ENCODE measurements at regions not wholly inside any gene's neighbourhood (a gene's known extent, or its start where the extent isn't known, plus 50 kb on each side); places are given as distances from the start of the nearest gene placed in this dataset.
"Not testable (repeated sequence)": the region's sequence is repeated elsewhere in the genome, so short reads cannot be mapped to it uniquely, and the experiment has no call there.

DNA sequence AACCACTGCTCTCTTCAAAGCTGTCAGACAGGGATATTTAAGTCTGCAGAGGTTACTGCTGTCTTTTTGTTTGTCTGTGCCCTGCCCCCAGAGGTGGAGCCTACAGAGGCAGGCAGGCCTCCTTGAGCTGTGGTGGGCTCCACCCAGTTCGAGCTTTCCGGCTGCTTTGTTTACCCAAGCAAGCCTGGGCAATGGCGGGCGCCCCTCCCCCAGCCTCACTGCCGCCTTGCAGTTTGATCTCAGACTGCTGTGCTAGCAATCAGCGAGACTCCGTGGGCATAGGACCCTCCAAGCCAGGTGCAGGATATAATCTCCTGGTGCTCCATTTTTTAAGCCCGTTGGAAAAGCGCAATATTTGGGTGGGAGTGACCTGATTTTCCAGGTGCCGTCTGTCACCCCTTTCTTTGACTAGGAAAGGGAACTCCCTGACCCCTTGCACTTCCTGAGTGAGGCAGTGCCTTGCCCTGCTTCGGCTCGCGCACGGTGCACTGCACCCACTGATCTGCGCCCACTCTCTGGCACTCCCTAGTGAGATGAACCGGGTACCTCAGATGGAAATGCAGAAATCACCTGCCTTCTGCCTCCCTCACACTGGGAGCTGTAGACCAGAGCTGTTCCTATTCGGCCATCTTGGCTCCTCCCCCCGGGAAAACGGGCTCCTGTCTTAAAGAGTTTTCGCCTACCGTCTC lies 758.3 kb upstream of the NXPH2 start:
- H3K27me3 Mint-ChIP-seq (ENCODE audit: low read depth); intact Hi-C loops (cut with micrococcal nuclease); H3K4me3 Mint-ChIP-seq; CTCF ChIA-PET; H3K27ac Mint-ChIP-seq; H3K36me3 Mint-ChIP-seq (ENCODE audit: low read depth); DNase-seq; H3K4me1 Mint-ChIP-seq (ENCODE audit: low read depth): not testable (repeated sequence)
- peaks cover 13% of the 10 kb centered on the region for H3K9me3 Mint-ChIP-seq

DNA sequence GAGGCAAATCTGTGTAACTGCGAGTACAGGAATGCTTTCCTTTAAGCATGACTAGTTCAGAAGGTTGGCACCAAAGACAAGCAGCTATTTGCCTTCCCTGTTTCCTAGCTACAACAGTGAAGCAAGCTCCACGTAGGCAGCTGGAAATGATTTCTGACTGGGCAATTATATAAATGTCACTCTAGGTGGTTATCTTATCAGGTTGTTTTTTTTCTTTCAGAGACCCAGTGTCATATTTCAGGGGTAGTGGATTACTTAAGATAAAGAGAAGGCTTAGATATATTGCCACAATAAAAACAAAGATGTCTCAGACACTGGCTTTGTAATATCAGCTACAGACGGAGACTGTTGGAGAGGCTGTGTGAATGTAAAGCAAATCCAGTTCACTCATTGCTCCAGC lies 748.9 kb upstream of the NXPH2 start:
- Mint-ChIP-seq H3K4me1 (ENCODE audit: low read depth) (no peaks in the 10 kb centered on the region), H3K9me3 (peaks cover 21% of the 10 kb centered on the region), H3K36me3 (ENCODE audit: low read depth) (no peaks in the 10 kb centered on the region), H3K27me3 (ENCODE audit: low read depth) (no peaks in the 10 kb centered on the region), H3K4me3 (no peak overlapping the region), H3K27ac (no peak overlapping the region)
- CTCF ChIA-PET = no interaction called here
- intact Hi-C loops (cut with micrococcal nuclease) = no loop called here
- DNase-seq = no peak

DNA sequence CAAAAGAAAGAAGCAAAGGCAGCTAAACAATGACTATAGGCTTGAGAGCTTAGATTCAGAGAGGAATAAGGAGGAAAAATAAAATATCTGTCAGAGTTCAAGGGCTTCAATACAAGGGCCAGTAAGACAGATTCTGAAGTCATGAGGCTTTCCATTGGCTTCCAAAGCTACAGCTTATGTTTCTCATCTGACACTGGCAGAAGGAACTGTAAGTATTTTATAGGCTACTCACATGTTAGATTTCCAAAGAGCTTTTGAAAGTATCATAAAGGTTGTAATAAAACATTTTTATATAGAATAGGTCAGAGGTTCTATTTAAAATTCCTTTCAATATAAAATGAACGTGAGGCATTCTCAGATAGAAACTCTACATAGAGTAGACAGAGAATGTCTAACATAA lies 746.6 kb upstream of the NXPH2 start:
- CTCF ChIA-PET = no interaction called here
- no peak overlapping the region for H3K27ac Mint-ChIP-seq
- intact Hi-C loops (cut with micrococcal nuclease) = no loop called here
- no peaks in the 10 kb centered on the region for H3K4me1 Mint-ChIP-seq (ENCODE audit: low read depth)
- H3K4me3 Mint-ChIP-seq = no peak overlapping the region
- H3K27me3 Mint-ChIP-seq (ENCODE audit: low read depth) = no peaks in the 10 kb centered on the region
- H3K9me3 Mint-ChIP-seq = peaks cover 22% of the 10 kb centered on the region
- H3K36me3 Mint-ChIP-seq (ENCODE audit: low read depth) = no peaks in the 10 kb centered on the region
- DNase-seq = no peak

DNA sequence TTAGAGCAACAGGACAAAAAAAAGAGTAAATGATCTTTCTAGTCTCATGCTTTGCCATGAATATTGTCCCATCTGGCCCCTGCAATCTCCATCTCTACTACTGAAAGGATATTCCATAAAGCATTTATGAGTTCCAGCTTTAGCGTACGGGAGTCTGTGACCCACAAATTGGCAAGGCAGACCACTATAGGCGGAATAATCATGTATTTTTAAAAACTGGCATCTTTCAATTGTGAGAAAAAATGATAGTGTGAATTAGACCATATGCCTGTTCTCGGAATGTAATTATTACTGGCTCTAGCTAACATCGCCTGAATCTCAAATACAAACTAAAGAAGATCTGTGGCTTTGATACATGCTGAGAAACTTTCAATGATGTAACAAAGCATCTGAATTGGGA lies 738.1 kb upstream of the NXPH2 start:
- CTCF ChIA-PET = no interaction called here
- H3K4me3 Mint-ChIP-seq = no peak overlapping the region
- DNase-seq = no peak
- no peaks in the 10 kb centered on the region for H3K27me3 Mint-ChIP-seq (ENCODE audit: low read depth)
- H3K27ac Mint-ChIP-seq = no peak overlapping the region
- no peaks in the 10 kb centered on the region for H3K36me3 Mint-ChIP-seq (ENCODE audit: low read depth)
- peaks cover 8% of the 10 kb centered on the region for H3K9me3 Mint-ChIP-seq
- H3K4me1 Mint-ChIP-seq (ENCODE audit: low read depth) = no peaks in the 10 kb centered on the region
- intact Hi-C loops (cut with micrococcal nuclease) = no loop called here

DNA sequence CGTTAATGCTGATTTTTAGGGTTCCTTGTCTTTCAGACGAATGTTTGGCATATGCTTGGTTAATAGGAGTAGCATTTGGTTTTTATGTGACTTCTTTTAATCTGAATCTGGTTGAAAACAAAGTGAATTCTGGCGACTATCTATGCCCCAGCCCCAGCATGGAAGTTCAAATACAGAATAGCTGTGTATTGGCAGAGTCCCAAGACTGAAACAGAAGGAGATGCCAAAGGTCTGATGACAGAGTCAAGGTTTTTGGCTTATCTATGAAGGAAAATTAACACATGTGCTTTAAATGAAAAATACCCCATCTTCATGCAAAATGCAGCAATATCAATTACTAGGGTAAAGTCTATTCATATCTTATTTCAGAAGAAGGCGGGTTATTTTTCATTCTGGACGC lies 734.8 kb upstream of the NXPH2 start:
- Mint-ChIP-seq H3K4me1 (ENCODE audit: low read depth) (no peaks in the 10 kb centered on the region), H3K36me3 (ENCODE audit: low read depth) (no peaks in the 10 kb centered on the region), H3K9me3 (peaks cover under 1% of the 10 kb centered on the region), H3K4me3 (no peak overlapping the region), H3K27ac (no peak overlapping the region), H3K27me3 (ENCODE audit: low read depth) (no peaks in the 10 kb centered on the region)
- no peak for DNase-seq
- intact Hi-C loops (cut with micrococcal nuclease) = no loop called here
- CTCF ChIA-PET = no interaction called here

DNA sequence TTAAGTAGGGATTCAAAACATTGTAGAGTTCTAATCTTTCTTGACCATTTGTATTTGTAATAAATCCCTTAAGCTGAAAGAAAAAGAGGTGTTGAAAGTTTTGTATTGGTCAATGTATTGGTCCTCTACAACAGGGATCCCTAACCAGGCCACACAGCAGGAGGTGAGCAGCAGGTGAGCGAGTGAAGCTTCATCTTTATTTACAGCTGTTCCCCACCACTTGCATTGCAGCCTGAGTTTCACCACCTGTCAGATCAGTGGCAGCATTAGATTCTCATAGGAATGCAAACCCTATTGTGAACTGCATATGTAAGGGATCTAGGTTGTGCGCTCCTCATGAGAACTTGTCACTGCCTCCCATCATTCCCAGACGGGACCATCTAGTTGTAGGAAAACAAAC lies 715.7 kb upstream of the NXPH2 start:
- CTCF ChIA-PET = no interaction called here
- no peak overlapping the region for H3K27ac Mint-ChIP-seq
- no peaks in the 10 kb centered on the region for H3K4me1 Mint-ChIP-seq (ENCODE audit: low read depth)
- intact Hi-C loops (cut with micrococcal nuclease) = no loop called here
- H3K27me3 Mint-ChIP-seq (ENCODE audit: low read depth) = no peaks in the 10 kb centered on the region
- H3K9me3 Mint-ChIP-seq = peaks cover 14% of the 10 kb centered on the region
- no peak for DNase-seq
- H3K4me3 Mint-ChIP-seq = no peak overlapping the region
- peaks cover 3% of the 10 kb centered on the region for H3K36me3 Mint-ChIP-seq (ENCODE audit: low read depth)

DNA sequence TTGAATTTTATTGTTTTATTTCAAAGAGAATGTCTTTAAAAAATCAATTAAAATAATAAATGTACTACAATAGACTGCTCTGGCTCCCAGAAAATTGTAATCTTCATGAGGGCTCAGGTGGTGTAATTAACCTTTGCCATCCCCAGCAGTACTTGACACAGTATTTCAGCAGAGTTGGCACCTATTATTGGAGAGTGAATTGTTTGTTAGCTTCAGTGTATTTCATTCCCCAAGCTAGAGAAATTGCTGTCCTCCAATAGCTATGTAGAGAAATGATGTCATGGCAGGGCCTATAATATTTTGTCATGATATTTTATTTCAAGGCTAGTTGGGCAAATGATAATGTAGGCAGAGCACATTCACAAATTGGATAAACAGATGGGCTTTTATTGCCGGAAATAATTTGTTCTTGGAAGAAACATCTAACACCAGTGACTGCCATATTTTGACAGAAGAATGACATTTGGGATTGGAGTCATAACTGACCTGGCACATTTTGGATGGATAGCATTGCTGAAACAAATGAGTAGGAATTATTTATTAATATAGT lies 712.0 kb upstream of the NXPH2 start:
- CTCF ChIA-PET = no interaction called here
- Mint-ChIP-seq H3K9me3 (peaks cover 9% of the 10 kb centered on the region), H3K36me3 (ENCODE audit: low read depth) (no peaks in the 10 kb centered on the region), H3K4me1 (ENCODE audit: low read depth) (no peaks in the 10 kb centered on the region), H3K27ac (no peak overlapping the region), H3K27me3 (ENCODE audit: low read depth) (no peaks in the 10 kb centered on the region), H3K4me3 (no peak overlapping the region)
- intact Hi-C loops (cut with micrococcal nuclease) = no loop called here
- DNase-seq = no peak

DNA sequence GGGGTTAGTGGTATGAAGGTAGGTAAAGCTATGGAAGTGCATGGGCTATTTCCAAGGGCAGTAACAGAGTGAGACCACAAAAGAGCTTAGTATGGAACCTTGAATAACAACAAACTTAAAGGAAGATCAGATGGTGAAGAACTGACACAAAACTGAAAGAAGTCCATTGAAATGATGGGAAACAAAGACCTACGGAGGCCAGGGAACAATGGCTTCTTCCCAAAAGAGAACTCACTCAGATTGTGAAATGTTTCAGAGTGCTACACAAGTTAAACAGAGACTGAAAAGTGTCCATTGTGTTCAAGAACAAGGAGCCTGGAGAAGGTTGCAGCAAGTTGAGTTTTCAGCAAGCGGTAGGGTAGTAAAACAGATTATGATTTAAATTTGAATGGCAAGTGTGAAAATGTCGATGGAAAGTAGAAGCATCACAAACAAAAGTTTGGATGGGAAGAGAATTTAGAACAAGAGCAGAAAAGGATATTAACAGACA lies 700.0 kb upstream of the NXPH2 start:
- H3K4me1 Mint-ChIP-seq (ENCODE audit: low read depth) = no peaks in the 10 kb centered on the region
- H3K27ac Mint-ChIP-seq = no peak overlapping the region
- no peaks in the 10 kb centered on the region for H3K36me3 Mint-ChIP-seq (ENCODE audit: low read depth)
- no peaks in the 10 kb centered on the region for H3K27me3 Mint-ChIP-seq (ENCODE audit: low read depth)
- no peak overlapping the region for H3K4me3 Mint-ChIP-seq
- intact Hi-C loops (cut with micrococcal nuclease) = no loop called here
- CTCF ChIA-PET = no interaction called here
- DNase-seq = no peak
- peaks cover 15% of the 10 kb centered on the region for H3K9me3 Mint-ChIP-seq

DNA sequence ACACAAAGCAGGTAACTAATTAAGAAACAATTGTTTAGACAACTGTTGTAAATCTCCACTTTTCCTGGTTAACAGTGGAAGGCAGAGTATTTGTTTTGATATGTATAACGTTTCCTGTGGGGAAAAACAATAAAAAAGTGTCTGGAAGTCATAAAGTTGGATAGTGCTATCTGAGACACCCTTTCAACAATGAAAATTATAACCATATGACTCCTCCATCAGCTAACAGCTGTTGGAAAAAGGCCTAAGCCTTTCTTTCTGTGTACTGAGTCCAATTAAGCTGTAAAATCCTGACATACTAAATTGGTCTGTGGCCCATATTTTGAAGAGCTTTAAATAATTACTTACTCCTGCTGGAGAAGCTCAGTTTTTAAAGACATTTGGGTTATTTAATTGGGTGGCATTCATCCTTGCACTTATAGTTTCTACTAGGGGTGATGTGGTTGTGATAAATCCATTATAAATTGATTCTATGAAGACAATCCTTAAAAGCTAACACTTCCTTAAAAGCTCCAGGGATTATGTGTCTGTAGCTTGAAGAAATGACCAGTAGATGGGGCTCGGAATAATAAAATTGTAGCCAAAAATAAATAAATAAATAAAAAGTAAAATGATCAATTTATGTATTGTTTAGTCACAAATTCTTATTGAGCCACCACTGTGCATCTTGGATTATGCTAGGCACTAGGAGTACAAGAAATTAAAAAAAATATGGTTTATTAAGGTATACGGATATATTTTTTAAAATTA lies 698.1 kb upstream of the NXPH2 start:
- no peaks in the 10 kb centered on the region for H3K27me3 Mint-ChIP-seq (ENCODE audit: low read depth)
- no peaks in the 10 kb centered on the region for H3K36me3 Mint-ChIP-seq (ENCODE audit: low read depth)
- intact Hi-C loops (cut with micrococcal nuclease) = no loop called here
- DNase-seq = no peak
- peaks cover 13% of the 10 kb centered on the region for H3K9me3 Mint-ChIP-seq
- H3K4me3 Mint-ChIP-seq = no peak overlapping the region
- H3K4me1 Mint-ChIP-seq (ENCODE audit: low read depth) = no peaks in the 10 kb centered on the region
- no peak overlapping the region for H3K27ac Mint-ChIP-seq
- CTCF ChIA-PET = no interaction called here

DNA sequence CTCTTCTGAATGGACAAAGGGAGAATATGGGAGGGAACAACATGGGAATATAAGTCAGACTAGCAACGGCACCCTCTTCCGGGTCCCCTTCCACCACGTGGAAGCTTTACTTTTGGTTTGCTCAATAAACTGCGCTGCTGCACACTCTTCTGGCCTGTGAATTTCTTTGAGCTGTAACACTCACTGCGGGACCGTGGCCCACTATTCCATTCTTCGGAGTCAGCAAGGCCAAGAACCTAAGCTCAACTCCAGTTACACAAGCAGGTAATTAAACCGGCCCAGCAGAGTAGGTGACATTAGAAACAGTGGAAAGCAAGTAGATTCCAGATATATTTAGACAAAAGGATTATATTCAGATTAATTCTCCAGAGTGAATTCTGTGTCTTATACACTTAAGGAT lies 697.4 kb upstream of the NXPH2 start:
- no peak overlapping the region for H3K4me3 Mint-ChIP-seq

DNA sequence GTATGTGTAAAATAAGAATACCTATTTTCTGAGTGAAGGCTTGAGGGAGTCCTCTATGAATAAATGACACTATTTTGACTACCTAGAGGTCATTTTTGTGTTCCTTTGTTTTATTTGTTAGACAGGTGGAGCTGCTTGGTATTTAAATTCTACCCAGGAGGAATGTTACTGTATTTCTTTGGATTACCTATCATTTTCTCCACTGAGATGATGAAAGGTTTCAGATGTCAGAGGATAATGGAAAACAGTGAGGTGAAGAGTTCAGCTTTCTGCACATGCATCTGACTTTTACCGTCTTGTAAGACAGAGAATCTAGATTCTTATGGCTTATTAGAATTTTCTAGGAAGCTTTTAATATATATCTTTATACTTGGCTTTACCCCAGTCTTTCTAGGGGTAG lies 689.8 kb upstream of the NXPH2 start:
- intact Hi-C loops (cut with micrococcal nuclease) = no loop called here
- H3K27me3 Mint-ChIP-seq (ENCODE audit: low read depth) = no peaks in the 10 kb centered on the region
- H3K27ac Mint-ChIP-seq = no peak overlapping the region
- H3K4me1 Mint-ChIP-seq (ENCODE audit: low read depth) = no peaks in the 10 kb centered on the region
- CTCF ChIA-PET = no interaction called here
- no peaks in the 10 kb centered on the region for H3K36me3 Mint-ChIP-seq (ENCODE audit: low read depth)
- no peak overlapping the region for H3K4me3 Mint-ChIP-seq
- H3K9me3 Mint-ChIP-seq = peaks cover 3% of the 10 kb centered on the region
- DNase-seq = no peak

More for the DNA sequence above, 697.4 kb upstream of the NXPH2 start:
- Mint-ChIP-seq H3K4me1 (ENCODE audit: low read depth) (no peaks in the 10 kb centered on the region), H3K27ac (no peak overlapping the region), H3K27me3 (ENCODE audit: low read depth) (no peaks in the 10 kb centered on the region), H3K36me3 (ENCODE audit: low read depth) (no peaks in the 10 kb centered on the region), H3K9me3 (peaks cover 13% of the 10 kb centered on the region)
- no peak for DNase-seq
- intact Hi-C loops (cut with micrococcal nuclease) = no loop called here
- CTCF ChIA-PET = no interaction called here

DNA sequence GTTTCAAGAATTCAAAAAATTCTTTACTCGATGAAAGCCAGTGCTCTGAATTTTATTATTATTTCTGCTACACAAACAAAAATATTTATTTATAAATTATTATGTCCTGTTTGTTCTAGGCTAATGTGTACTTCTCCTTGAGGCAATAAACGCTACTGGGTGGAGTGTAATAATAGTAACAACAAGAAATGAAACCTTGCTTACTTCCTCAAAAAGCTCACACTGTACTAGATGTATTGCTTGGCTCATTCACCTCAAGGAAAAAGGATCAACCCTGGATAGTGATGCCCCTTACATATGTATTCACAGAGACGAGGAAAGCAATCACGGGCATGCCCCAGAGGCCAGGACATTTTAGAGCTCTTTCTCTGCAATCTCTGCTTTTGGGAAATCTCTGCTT lies 685.6 kb upstream of the NXPH2 start:
- intact Hi-C loops (cut with micrococcal nuclease) = no loop called here
- Mint-ChIP-seq H3K9me3 (peaks cover 3% of the 10 kb centered on the region), H3K4me1 (ENCODE audit: low read depth) (no peaks in the 10 kb centered on the region), H3K4me3 (no peak overlapping the region), H3K36me3 (ENCODE audit: low read depth) (no peaks in the 10 kb centered on the region), H3K27me3 (ENCODE audit: low read depth) (no peaks in the 10 kb centered on the region), H3K27ac (no peak overlapping the region)
- CTCF ChIA-PET = no interaction called here
- no peak for DNase-seq

DNA sequence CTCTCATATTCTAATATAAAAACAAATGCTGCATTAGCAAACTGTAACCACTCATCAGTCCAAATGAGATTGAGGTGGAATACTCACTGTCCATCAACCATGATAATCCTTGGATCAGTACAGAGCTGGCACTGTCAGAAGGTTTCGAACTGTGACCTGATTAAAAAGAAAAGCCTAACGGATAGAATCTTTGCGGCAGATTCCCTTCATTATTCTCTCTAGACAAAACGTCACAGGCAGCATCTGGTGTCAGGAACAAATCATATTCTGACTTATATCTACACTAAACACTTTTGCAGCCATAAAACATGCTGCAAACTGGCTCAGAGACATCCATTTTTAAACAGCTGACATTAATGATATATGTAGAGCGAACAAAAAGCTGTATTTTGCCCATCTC lies 677.7 kb upstream of the NXPH2 start:
- H3K36me3 Mint-ChIP-seq (ENCODE audit: low read depth) = no peaks in the 10 kb centered on the region
- intact Hi-C loops (cut with micrococcal nuclease) = no loop called here
- H3K9me3 Mint-ChIP-seq = peaks cover 13% of the 10 kb centered on the region
- no peak overlapping the region for H3K27ac Mint-ChIP-seq
- no peak overlapping the region for H3K4me3 Mint-ChIP-seq
- CTCF ChIA-PET = interaction anchor here (0.7 kb wide), 1 partner anchor 19 kb away, joined by 3 read pairs; no protein-coding TSS in a partner anchor
- H3K4me1 Mint-ChIP-seq (ENCODE audit: low read depth) = no peaks in the 10 kb centered on the region
- H3K27me3 Mint-ChIP-seq (ENCODE audit: low read depth) = no peaks in the 10 kb centered on the region
- no peak for DNase-seq
